HG02943 (cell line): ENCODE measurements at regions not wholly inside any gene's neighbourhood (a gene's known extent, or its start where the extent isn't known, plus 50 kb on each side); places are given as distances from the start of the nearest gene placed in this dataset.

ENCODE experiments used
- ATAC-seq: cut with Tn5 transposase; IDR thresholded peaks from one replicate; pipeline ENCODE4 v1.9.1; 2021; ENCODE audit warnings: mild to moderate bottlenecking, low read depth, moderate library complexity; ENCODE audit not compliant: unreplicated experiment

GRCh38 chr5:110338341-110339083 is 388.0 kb downstream of the TMEM232 start:
- ATAC-seq: no peak

DNA sequence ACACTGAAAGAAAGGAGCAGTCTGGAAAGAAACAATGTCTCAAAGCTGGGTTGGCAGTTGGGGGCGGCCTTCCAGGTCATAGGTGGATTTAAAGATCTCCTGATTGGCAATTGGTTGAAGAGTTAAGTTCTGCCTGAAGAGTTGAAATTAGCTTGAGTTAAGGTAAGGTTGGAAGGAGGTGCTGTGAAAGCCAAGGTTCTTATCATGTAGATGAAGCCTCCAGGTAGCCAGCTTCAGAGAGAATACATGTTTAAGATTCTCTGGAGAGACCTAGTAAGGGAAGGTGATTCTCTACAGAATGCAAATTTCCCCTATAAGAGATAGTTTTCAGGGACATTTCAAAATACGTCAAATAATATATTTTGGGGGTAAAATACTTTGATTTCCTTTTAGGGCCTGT is 387.1 kb downstream of the TMEM232 start:
- ATAC-seq: no peak

- no peak for ATAC-seq
These were observed 384.6 kb downstream of the TMEM232 start for GRCh38 chr5:110341836-110342235.

- no peak for ATAC-seq
These were observed 383.8 kb downstream of the TMEM232 start for GRCh38 chr5:110342683-110343082.

DNA sequence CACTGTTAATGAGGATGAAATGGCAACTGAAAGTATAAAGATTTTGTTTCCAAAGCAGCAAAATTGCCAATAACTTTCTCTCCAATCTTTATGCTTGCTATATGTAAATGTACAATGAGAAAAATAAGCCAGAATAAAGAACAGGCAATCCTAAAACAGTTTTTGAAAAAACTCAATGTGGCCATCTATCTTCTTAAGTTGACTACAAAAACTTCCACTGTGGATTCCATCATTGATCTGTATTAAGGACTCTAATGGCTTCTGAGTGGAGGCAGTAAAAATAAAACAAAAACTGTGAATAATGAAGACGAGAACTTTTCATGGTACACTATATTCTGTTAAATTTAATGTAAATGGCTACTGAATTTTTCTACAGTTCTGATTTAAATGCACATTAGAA is 382.9 kb downstream of the TMEM232 start:
- no peak for ATAC-seq

GRCh38 chr5:110345623-110346022 is 380.8 kb downstream of the TMEM232 start:
- no peak for ATAC-seq

DNA sequence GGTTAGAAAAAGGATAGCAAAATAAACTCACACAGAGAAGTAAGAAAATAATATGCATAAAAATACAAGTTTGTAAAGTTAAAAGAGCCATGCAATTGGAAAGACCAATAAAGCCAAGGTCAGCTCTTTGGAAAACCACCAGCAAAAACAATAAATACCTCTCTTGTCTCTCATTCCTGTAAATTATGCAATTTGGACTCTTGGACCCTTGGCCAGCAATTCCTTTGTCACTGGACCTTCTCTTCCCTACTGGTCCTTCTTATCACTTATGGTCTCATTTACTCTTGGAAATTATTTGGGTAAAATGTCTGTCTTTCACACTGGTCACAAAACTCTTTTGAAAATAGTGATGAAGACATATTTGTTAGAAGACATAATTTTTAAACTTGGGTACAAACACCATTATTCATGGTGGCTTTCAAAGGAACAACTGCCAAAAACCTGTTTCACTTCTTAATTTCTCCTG is 379.5 kb downstream of the TMEM232 start:
- no peak for ATAC-seq

- ATAC-seq: no peak
These were observed 378.7 kb downstream of the TMEM232 start for GRCh38 chr5:110347781-110348180.

GRCh38 chr5:110351430-110351829 is 375.0 kb downstream of the TMEM232 start:
- no peak for ATAC-seq

DNA sequence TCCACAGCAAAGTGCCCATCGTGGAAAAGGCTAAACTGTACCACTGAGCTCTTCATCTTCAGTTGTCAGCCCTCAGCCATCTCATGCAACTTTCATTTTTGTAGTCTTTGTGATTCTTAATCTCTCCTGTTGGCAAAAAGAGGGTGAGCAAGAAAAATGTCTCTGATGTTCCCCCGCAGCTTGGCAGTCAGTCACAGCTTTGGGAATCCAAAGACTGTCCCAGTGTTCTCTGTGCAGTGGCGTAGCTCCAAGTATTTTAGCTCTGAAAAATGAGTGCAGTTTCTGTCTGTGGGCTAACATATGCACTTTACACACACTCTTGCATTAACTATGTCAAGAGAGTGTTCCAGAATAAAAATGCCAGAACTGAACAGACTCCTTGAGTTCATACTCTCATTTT is 372.2 kb downstream of the TMEM232 start:
- ATAC-seq: no peak

GRCh38 chr5:110354915-110355644 is 371.4 kb downstream of the TMEM232 start:
- ATAC-seq: no peak

DNA sequence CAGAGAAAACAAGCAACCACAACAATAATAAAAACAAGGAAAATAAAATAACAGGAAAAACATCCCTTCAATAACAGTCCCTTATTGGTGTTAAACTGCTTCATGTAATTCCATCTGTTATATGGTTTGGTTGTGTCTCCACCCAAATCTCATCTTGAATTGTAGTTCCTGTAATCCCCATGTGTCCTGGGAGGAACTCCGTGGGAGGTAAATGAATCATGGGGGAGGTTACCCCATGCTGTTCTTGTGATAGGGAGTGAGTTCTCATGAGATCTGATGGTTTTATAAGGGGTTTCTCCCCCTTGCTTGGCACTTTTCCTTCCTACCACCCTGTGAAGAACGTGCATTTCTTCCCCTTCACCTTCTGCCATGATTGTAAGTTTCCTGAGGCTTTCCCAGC is 369.8 kb downstream of the TMEM232 start:
- no peak for ATAC-seq

DNA sequence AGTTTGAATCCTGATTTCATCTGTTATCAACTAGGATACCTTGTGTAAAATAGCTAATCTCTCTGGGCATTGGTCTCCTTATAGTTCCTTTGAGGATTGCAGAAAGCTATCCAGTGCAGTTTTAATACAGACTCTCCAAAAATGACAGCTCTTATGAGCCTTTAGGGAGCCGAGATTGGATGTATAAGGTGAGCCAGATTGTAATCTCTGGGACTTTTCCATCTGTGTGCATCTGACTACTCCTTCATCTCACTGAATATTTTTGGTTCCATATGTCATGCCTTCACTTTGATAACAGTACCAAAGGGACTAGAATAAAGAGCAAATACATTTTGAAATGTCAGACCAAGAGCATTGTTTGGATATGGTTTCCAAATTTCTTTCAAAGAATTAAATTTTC is 367.2 kb downstream of the TMEM232 start:
- ATAC-seq: no peak

GRCh38 chr5:110361471-110361870 is 365.0 kb downstream of the TMEM232 start:
- no peak for ATAC-seq

GRCh38 chr5:110362261-110362660 is 364.2 kb downstream of the TMEM232 start:
- no peak for ATAC-seq

GRCh38 chr5:110366716-110367115 is 359.8 kb downstream of the TMEM232 start:
- no peak for ATAC-seq
